ENCODE measurements at regions not wholly inside any gene's neighbourhood (a gene's known extent, or its start where the extent isn't known, plus 50 kb on each side); places are given as distances from the start of the nearest gene placed in this dataset.

GRCh38 chr14:73773441-73774240 is 59.5 kb upstream of the PNMA1 start:
- CTCF ChIA-PET = interaction anchor here (0.5 to 1.5 kb wide), 3 partner anchors 11 to 25 kb away, joined by 3 to 4 read pairs (median 3); no protein-coding TSS in a partner anchor
- POLR2A ChIA-PET = no interaction called here
- no peak for DNase-seq (ENCODE audit: low read depth)
- no peaks in the 10 kb centered on the region for H3K27me3 ChIP-seq (ENCODE audit: control insufficient read depth, insufficient read depth, low read length)
- no peaks in the 10 kb centered on the region for H3K36me3 ChIP-seq (ENCODE audit: control insufficient read depth, insufficient read depth, low read length)
- no peak for TF ChIP-seq CTCF (IDR thresholded peaks at IDR 0.05; ENCODE audit: insufficient read depth, low read depth, low read length)
- H3K4me3 ChIP-seq (ENCODE audit: low read depth, low read length) = no peak overlapping the region

- ChIA-PET POLR2A (interaction anchor here (0.6 kb wide), 1 partner anchor 187 kb away, joined by 7 read pairs; no protein-coding TSS in a partner anchor), CTCF (interaction anchor here (1.0 to 1.5 kb wide), 3 partner anchors 13 to 14 kb away, joined by 3 to 4 read pairs (median 3); no protein-coding TSS in a partner anchor)
- Histone ChIP-seq H3K4me3 (ENCODE audit: low read depth, low read length) (no peak overlapping the region), H3K36me3 (ENCODE audit: control insufficient read depth, insufficient read depth, low read length) (no peaks in the 10 kb centered on the region), H3K27me3 (ENCODE audit: control insufficient read depth, insufficient read depth, low read length) (no peaks in the 10 kb centered on the region)
- no peak for TF ChIP-seq CTCF (IDR thresholded peaks at IDR 0.05; ENCODE audit: insufficient read depth, low read depth, low read length)
- DNase-seq (ENCODE audit: low read depth) = no peak
Observed at GRCh38 chr14:73771848-73772638, 57.9 kb upstream of the PNMA1 start.

- Histone ChIP-seq H3K36me3 (ENCODE audit: control insufficient read depth, insufficient read depth, low read length) (no peaks in the 10 kb centered on the region), H3K4me3 (ENCODE audit: low read depth, low read length) (no peak overlapping the region), H3K27me3 (ENCODE audit: control insufficient read depth, insufficient read depth, low read length) (no peaks in the 10 kb centered on the region)
- no peak for DNase-seq (ENCODE audit: low read depth)
- ChIA-PET POLR2A (no interaction called here), CTCF (interaction anchor here (1.3 kb wide), 1 partner anchor 11 kb away, joined by 4 read pairs; a partner anchor contains a TSS)
- TF ChIP-seq CTCF (IDR thresholded peaks at IDR 0.05; ENCODE audit: insufficient read depth, low read depth, low read length) = no peak
Observed at GRCh38 chr14:73770977-73771847, 57.0 kb upstream of the PNMA1 start.

- ChIA-PET CTCF (interaction anchor here (1.0 to 1.5 kb wide), 5 partner anchors 10 to 57 kb away, joined by 3 to 6 read pairs (median 3); no protein-coding TSS in a partner anchor), POLR2A (no interaction called here)
- TF ChIP-seq CTCF (IDR thresholded peaks at IDR 0.05; ENCODE audit: insufficient read depth, low read depth, low read length) = no peak
Observed at GRCh38 chr14:73768107-73768506, 53.9 kb upstream of the PNMA1 start.

More at GRCh38 chr14:73768107-73768506, 53.9 kb upstream of the PNMA1 start:
- Histone ChIP-seq H3K27me3 (ENCODE audit: control insufficient read depth, insufficient read depth, low read length) (no peaks in the 10 kb centered on the region), H3K36me3 (ENCODE audit: control insufficient read depth, insufficient read depth, low read length) (no peaks in the 10 kb centered on the region), H3K4me3 (ENCODE audit: low read depth, low read length) (no peak overlapping the region)
- DNase-seq (ENCODE audit: low read depth) = no peak

Measured in BJ (cell line).